ENCODE measurements at regions not wholly inside any gene's neighbourhood (a gene's known extent, or its start where the extent isn't known, plus 50 kb on each side); places are given as distances from the start of the nearest gene placed in this dataset.

GRCh38 chr12:24118668-24119067 is 169.2 kb upstream of the SOX5 start:
- no peak for TF ChIP-seq CTCF (optimal IDR thresholded peaks at IDR 0.05 in 1 of 3, IDR thresholded peaks at IDR 0.05 in 1 of 3, conservative IDR thresholded peaks at IDR 0.05 in 1 of 3; ENCODE audit: extremely low read depth in 1 of 3, insufficient read depth in 2 of 3, low read length in 3 of 3)
- no peak for TF ChIP-seq EZH2 (IDR thresholded peaks at IDR 0.05; ENCODE audit: low read length)

Measured in keratinocyte (primary cell).